ENCODE measurements at regions not wholly inside any gene's neighbourhood (a gene's known extent, or its start where the extent isn't known, plus 50 kb on each side); places are given as distances from the start of the nearest gene placed in this dataset.

- no peak for DNase-seq (ENCODE audit: low spot score)
Measured at GRCh38 chr18:38007676-38008330, 442.2 kb upstream of the CELF4 start.

- DNase-seq (ENCODE audit: low spot score) = no peak
Measured at GRCh38 chr18:38007026-38007425, 441.4 kb upstream of the CELF4 start.

GRCh38 chr18:38006541-38006940 lies 440.9 kb upstream of the CELF4 start:
- DNase-seq (ENCODE audit: low spot score) = no peak

GRCh38 chr18:37997695-37998094 lies 432.1 kb upstream of the CELF4 start:
- DNase-seq (ENCODE audit: low spot score) = no peak

GRCh38 chr18:37987901-37988300 lies 422.3 kb upstream of the CELF4 start:
- DNase-seq (ENCODE audit: low spot score) = no peak

- DNase-seq (ENCODE audit: low spot score) = no peak
Measured at GRCh38 chr18:37986665-37987064, 421.1 kb upstream of the CELF4 start.

GRCh38 chr18:37985126-37985525 lies 419.5 kb upstream of the CELF4 start:
- no peak for DNase-seq (ENCODE audit: low spot score)

GRCh38 chr18:37980556-37980955 lies 415.0 kb upstream of the CELF4 start:
- DNase-seq (ENCODE audit: low spot score) = no peak

- no peak for DNase-seq (ENCODE audit: low spot score)
Measured at GRCh38 chr18:37975446-37975845, 409.8 kb upstream of the CELF4 start.

GRCh38 chr18:37967261-37967660 lies 401.7 kb upstream of the CELF4 start:
- no peak for DNase-seq (ENCODE audit: low spot score)

- DNase-seq (ENCODE audit: low spot score) = no peak
Measured at GRCh38 chr18:37965572-37965970, 400.0 kb upstream of the CELF4 start.

- DNase-seq (ENCODE audit: low spot score) = no peak
Measured at GRCh38 chr18:37964885-37965571, 399.4 kb upstream of the CELF4 start.

GRCh38 chr18:37963837-37964236 lies 398.2 kb upstream of the CELF4 start:
- no peak for DNase-seq (ENCODE audit: low spot score)

- DNase-seq (ENCODE audit: low spot score) = no peak
Measured at GRCh38 chr18:37962316-37962966, 396.8 kb upstream of the CELF4 start.

GRCh38 chr18:37958499-37958898 lies 392.9 kb upstream of the CELF4 start:
- DNase-seq (ENCODE audit: low spot score) = no peak

- DNase-seq (ENCODE audit: low spot score) = no peak
Measured at GRCh38 chr18:37956902-37957301, 391.3 kb upstream of the CELF4 start.

- DNase-seq (ENCODE audit: low spot score) = no peak
Measured at GRCh38 chr18:37956020-37956419, 390.4 kb upstream of the CELF4 start.

- DNase-seq (ENCODE audit: low spot score) = no peak
Measured at GRCh38 chr18:37955201-37955600, 389.6 kb upstream of the CELF4 start.

GRCh38 chr18:37953876-37954275 lies 388.3 kb upstream of the CELF4 start:
- DNase-seq (ENCODE audit: low spot score) = no peak

GRCh38 chr18:37948471-37948870 lies 382.9 kb upstream of the CELF4 start:
- no peak for DNase-seq (ENCODE audit: low spot score)

GRCh38 chr18:37946324-37946723 lies 380.7 kb upstream of the CELF4 start:
- DNase-seq (ENCODE audit: low spot score) = no peak

GRCh38 chr18:37944700-37945270 lies 379.2 kb upstream of the CELF4 start:
- no peak for DNase-seq (ENCODE audit: low spot score)

GRCh38 chr18:37937287-37937686 lies 371.7 kb upstream of the CELF4 start:
- DNase-seq (ENCODE audit: low spot score) = no peak

Data from HuH-7.5 (cell line).